Testis (tissue), 2 donors: ENCODE measurements at regions not wholly inside any gene's neighbourhood (a gene's known extent, or its start where the extent isn't known, plus 50 kb on each side); places are given as distances from the start of the nearest gene placed in this dataset.
"Not testable (repeated sequence)": the region's sequence is repeated elsewhere in the genome, so short reads cannot be mapped to it uniquely, and the experiment has no call there.

Source experiments
- DNase-seq: peaks from one replicate; pipeline ENCODE4 v3.0.0-alpha.2; 2019
- H3K27ac ChIP-seq, 2 donors: fragments of 200-600 bp; sonication (generic); one replicate each; pipeline ENCODE4 v1.5.1; 2019
- H3K27me3 ChIP-seq: fragments of 200-600 bp; sonication (generic); one replicate; pipeline ENCODE4 v1.5.1; 2019
- H3K36me3 ChIP-seq: fragments of 200-600 bp; sonication (generic); one replicate; pipeline ENCODE4 v1.5.1; 2017; ENCODE audit warnings: low read depth; ENCODE audit errors: missing control alignments
- H3K4me1 ChIP-seq: fragments of 200-600 bp; sonication (generic); one replicate; pipeline ENCODE4 v1.5.1; 2019
- H3K4me3 ChIP-seq, 2 donors: fragments of 200-600 bp; sonication (generic); one replicate each; pipeline ENCODE4 v1.5.1; 2017 to 2019
- H3K9me3 ChIP-seq: fragments of 200-600 bp; sonication (generic); one replicate; pipeline ENCODE4 v1.5.1; 2017
- CTCF ChIP-seq, 3 experiments: fragments of 450-650 bp in 2 of 3; fragments of 200-600 bp in 1 of 3; sonication (generic) in 1 of 3; IDR thresholded peaks; one replicate each; pipeline ENCODE4 v1.5.1; 2016 to 2019; ENCODE audit warnings: antibody characterized with exemption in 3 of 3, mild to moderate bottlenecking in 2 of 3, moderate library complexity in 1 of 3
- POLR2A ChIP-seq: fragments of 450-650 bp; IDR thresholded peaks from one replicate; pipeline ENCODE4 v1.6.1; 2017; ENCODE audit warnings: antibody characterized with exemption, mild to moderate bottlenecking, moderate library complexity
- WGBS, 2 donors: methylation state at CpG; one replicate each; pipeline ENCODE4 v1.1.5; 2018; 5-methylcytosine and 5-hydroxymethylcytosine counted together
- intact Hi-C: fragments of 100-400 bp; cut with DNase I; formaldehyde crosslinking; loops from one replicate; pipeline ENCODE4 v1.15.1; 2023; ENCODE audit warnings: low total_unique reads

- Histone ChIP-seq H3K27ac (no peak overlapping the region), H3K4me1 (no peaks in the 10 kb centered on the region), H3K36me3 (no peaks in the 10 kb centered on the region), H3K9me3 (no peaks in the 10 kb centered on the region), H3K4me3 (no peak overlapping the region), H3K27me3 (no peaks in the 10 kb centered on the region)
- TF ChIP-seq CTCF (IDR thresholded peaks at IDR 0.05) = no peak
- TF ChIP-seq POLR2A = no peak
- WGBS, 2 donors = 66 to 75% methylated on average over 8 of the region's 8 CpGs
- DNase-seq = no peak
- intact Hi-C loops = no loop called here
Measured at GRCh38 chr1:29408831-29409605, 172.7 kb downstream of the PTPRU start.

- 84 to 94% methylated on average over 2 of the region's 2 CpGs for WGBS, 2 donors
- DNase-seq = no peak
- no peaks in the 10 kb centered on the region for H3K27me3 ChIP-seq
- H3K4me1 ChIP-seq = no peaks in the 10 kb centered on the region
- no peaks in the 10 kb centered on the region for H3K36me3 ChIP-seq
- TF ChIP-seq CTCF (IDR thresholded peaks at IDR 0.05) (no peak), POLR2A (no peak)
- no peaks in the 10 kb centered on the region for H3K9me3 ChIP-seq
- H3K4me3 ChIP-seq = no peak overlapping the region
- intact Hi-C loops = no loop called here
- no peak overlapping the region for H3K27ac ChIP-seq
Measured at GRCh38 chr1:29406814-29407213, 170.5 kb downstream of the PTPRU start.

GRCh38 chr1:29400203-29400602, 163.9 kb downstream of the PTPRU start:
- H3K27ac ChIP-seq, DNase-seq, intact Hi-C loops: not testable (repeated sequence)

GRCh38 chr1:29399465-29399864, 163.1 kb downstream of the PTPRU start:
- no peak for DNase-seq
- Histone ChIP-seq H3K9me3 (no peaks in the 10 kb centered on the region), H3K36me3 (no peaks in the 10 kb centered on the region), H3K27ac (no peak overlapping the region), H3K27me3 (no peaks in the 10 kb centered on the region), H3K4me3 (no peak overlapping the region), H3K4me1 (no peaks in the 10 kb centered on the region)
- WGBS, 2 donors = 97 to 98% methylated on average over 1 of the region's 1 CpG
- TF ChIP-seq CTCF (IDR thresholded peaks at IDR 0.05) (no peak), POLR2A (no peak)
- intact Hi-C loops = no loop called here

More at GRCh38 chr1:29400203-29400602, 163.9 kb downstream of the PTPRU start:
- H3K9me3 ChIP-seq, H3K36me3 ChIP-seq, H3K27me3 ChIP-seq, H3K4me1 ChIP-seq, H3K4me3 ChIP-seq: not testable (repeated sequence)

GRCh38 chr1:29398431-29398830, 162.1 kb downstream of the PTPRU start:
- H3K9me3 ChIP-seq = no peaks in the 10 kb centered on the region
- DNase-seq = no peak
- TF ChIP-seq CTCF (IDR thresholded peaks at IDR 0.05) (no peak), POLR2A (no peak)
- H3K4me3 ChIP-seq = no peak overlapping the region
- no peaks in the 10 kb centered on the region for H3K4me1 ChIP-seq
- H3K36me3 ChIP-seq = no peaks in the 10 kb centered on the region
- WGBS, 2 donors = 75% methylated on average over 3 of the region's 3 CpGs
- intact Hi-C loops = no loop called here
- H3K27ac ChIP-seq = no peak overlapping the region
- no peaks in the 10 kb centered on the region for H3K27me3 ChIP-seq
